ENCODE measurements at regions not wholly inside any gene's neighbourhood (a gene's known extent, or its start where the extent isn't known, plus 50 kb on each side); places are given as distances from the start of the nearest gene placed in this dataset.

- TF ChIP-seq, protein P1, sequence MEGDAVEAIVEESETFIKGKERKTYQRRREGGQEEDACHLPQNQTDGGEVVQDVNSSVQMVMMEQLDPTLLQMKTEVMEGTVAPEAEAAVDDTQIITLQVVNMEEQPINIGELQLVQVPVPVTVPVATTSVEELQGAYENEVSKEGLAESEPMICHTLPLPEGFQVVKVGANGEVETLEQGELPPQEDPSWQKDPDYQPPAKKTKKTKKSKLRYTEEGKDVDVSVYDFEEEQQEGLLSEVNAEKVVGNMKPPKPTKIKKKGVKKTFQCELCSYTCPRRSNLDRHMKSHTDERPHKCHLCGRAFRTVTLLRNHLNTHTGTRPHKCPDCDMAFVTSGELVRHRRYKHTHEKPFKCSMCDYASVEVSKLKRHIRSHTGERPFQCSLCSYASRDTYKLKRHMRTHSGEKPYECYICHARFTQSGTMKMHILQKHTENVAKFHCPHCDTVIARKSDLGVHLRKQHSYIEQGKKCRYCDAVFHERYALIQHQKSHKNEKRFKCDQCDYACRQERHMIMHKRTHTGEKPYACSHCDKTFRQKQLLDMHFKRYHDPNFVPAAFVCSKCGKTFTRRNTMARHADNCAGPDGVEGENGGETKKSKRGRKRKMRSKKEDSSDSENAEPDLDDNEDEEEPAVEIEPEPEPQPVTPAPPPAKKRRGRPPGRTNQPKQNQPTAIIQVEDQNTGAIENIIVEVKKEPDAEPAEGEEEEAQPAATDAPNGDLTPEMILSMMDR (conservative IDR thresholded peaks at IDR 0.05 in 1 of 2, IDR thresholded peaks at IDR 0.05 in 1 of 2; ENCODE audit: low read depth in 1 of 2, low read length in 2 of 2), result no peak
- TF ChIP-seq EZH2 (IDR thresholded peaks at IDR 0.05; ENCODE audit: low read length, missing control alignments), result no peak
Measured at GRCh38 chr6:133612459-133612858, 276.5 kb upstream of the TCF21 start.

All from fibroblast of lung (primary cell).